Fibroblast of lung (primary cell): ENCODE measurements at regions not wholly inside any gene's neighbourhood (a gene's known extent, or its start where the extent isn't known, plus 50 kb on each side); places are given as distances from the start of the nearest gene placed in this dataset.

ENCODE experiments used
- DNase-seq, 2 donors: peaks; one replicate each; pipeline versions ENCODE4 v3.0.0 to v3.0.0-alpha.2; 2010; ENCODE audit warnings: low read depth in 2 of 2
- H2AFZ ChIP-seq: 2 replicates; pipeline ENCODE4 v1.5.1; 2012; ENCODE audit warnings: low read length, control low read depth, inconsistent platforms
- H3K27ac ChIP-seq: 2 replicates; pipeline ENCODE4 v1.5.1; 2011; ENCODE audit warnings: low read length, control low read depth; ENCODE audit not compliant: insufficient read depth
- H3K27me3 ChIP-seq: 2 replicates; pipeline ENCODE4 v1.5.1; 2011; ENCODE audit warnings: mild to moderate bottlenecking, low read length; ENCODE audit not compliant: control insufficient read depth, insufficient read depth
- H3K36me3 ChIP-seq: 2 replicates; pipeline ENCODE4 v1.5.1; 2011; ENCODE audit warnings: low read length; ENCODE audit not compliant: control insufficient read depth, insufficient read depth
- H3K4me1 ChIP-seq: 2 replicates; pipeline ENCODE4 v1.5.1; 2011; ENCODE audit warnings: low read length; ENCODE audit not compliant: control insufficient read depth, insufficient read depth; ENCODE audit errors: extremely low read depth
- H3K4me2 ChIP-seq: 2 replicates; pipeline ENCODE4 v1.5.1; 2011; ENCODE audit warnings: low read length, control low read depth; ENCODE audit not compliant: insufficient read depth; ENCODE audit errors: extremely low read depth
- H3K4me3 ChIP-seq, 4 experiments: fragments of 200-600 bp in 1 of 4; sonication (generic) in 1 of 4; replicated peaks in 1 of 4; 2 replicates each; pipeline ENCODE4 v1.5.1; 2011 to 2016; ENCODE audit warnings: low read length in 4 of 4, low read depth in 3 of 4, mild to moderate bottlenecking in 3 of 4, control low read depth in 2 of 4, inconsistent platforms in 1 of 4, mixed read lengths in 1 of 4; ENCODE audit not compliant: insufficient read depth in 1 of 4; ENCODE audit errors: control extremely low read depth in 1 of 4
- H3K79me2 ChIP-seq: 2 replicates; pipeline ENCODE4 v1.5.1; 2012; ENCODE audit warnings: mild to moderate bottlenecking, low read length, inconsistent platforms; ENCODE audit not compliant: control insufficient read depth, insufficient read depth
- H3K9ac ChIP-seq: 2 replicates; pipeline ENCODE4 v1.5.1; 2011; ENCODE audit warnings: mild to moderate bottlenecking, low read length, control low read depth; ENCODE audit not compliant: insufficient read depth
- H3K9me3 ChIP-seq: 2 replicates; pipeline ENCODE4 v1.5.1; 2012; ENCODE audit warnings: low read depth, low read length; ENCODE audit not compliant: control insufficient read depth, insufficient read depth
- H4K20me1 ChIP-seq: 2 replicates; pipeline ENCODE4 v1.5.1; 2011; ENCODE audit warnings: low read length; ENCODE audit not compliant: control insufficient read depth, insufficient read depth; ENCODE audit errors: extremely low read depth
- EZH2 ChIP-seq: IDR thresholded peaks from 2 replicates; pipeline ENCODE4 v1.5.1; 2012; ENCODE audit warnings: low read length, control low read depth, mild to moderate bottlenecking; ENCODE audit errors: missing control alignments
- TF ChIP-seq, protein P1 (sequence below), 2 donors: IDR thresholded peaks in 1 of 2; conservative IDR thresholded peaks in 1 of 2; 1 replicate in 1 of 2; 2 replicates in 1 of 2; pipeline ENCODE4 v1.5.1; 2011 to 2012; ENCODE audit warnings: low read length in 2 of 2, control low read depth in 1 of 2, inconsistent platforms in 1 of 2, low read depth in 1 of 2, mild to moderate bottlenecking in 1 of 2

GRCh38 chrX:81489987-81490386 is 288.1 kb downstream of the SH3BGRL start:
- Histone ChIP-seq H3K27me3 (no peaks in the 10 kb centered on the region), H3K79me2 (no peaks in the 10 kb centered on the region), H3K27ac (no peak overlapping the region), H3K4me2 (no peak overlapping the region), H3K4me3 (no peak overlapping the region), H3K36me3 (no peaks in the 10 kb centered on the region), H2AFZ (no peak overlapping the region), H3K9me3 (no peaks in the 10 kb centered on the region), H3K4me1 (no peaks in the 10 kb centered on the region), H4K20me1 (no peaks in the 10 kb centered on the region), H3K9ac (no peak overlapping the region)
- TF ChIP-seq EZH2, result no peak
- TF ChIP-seq, protein P1, sequence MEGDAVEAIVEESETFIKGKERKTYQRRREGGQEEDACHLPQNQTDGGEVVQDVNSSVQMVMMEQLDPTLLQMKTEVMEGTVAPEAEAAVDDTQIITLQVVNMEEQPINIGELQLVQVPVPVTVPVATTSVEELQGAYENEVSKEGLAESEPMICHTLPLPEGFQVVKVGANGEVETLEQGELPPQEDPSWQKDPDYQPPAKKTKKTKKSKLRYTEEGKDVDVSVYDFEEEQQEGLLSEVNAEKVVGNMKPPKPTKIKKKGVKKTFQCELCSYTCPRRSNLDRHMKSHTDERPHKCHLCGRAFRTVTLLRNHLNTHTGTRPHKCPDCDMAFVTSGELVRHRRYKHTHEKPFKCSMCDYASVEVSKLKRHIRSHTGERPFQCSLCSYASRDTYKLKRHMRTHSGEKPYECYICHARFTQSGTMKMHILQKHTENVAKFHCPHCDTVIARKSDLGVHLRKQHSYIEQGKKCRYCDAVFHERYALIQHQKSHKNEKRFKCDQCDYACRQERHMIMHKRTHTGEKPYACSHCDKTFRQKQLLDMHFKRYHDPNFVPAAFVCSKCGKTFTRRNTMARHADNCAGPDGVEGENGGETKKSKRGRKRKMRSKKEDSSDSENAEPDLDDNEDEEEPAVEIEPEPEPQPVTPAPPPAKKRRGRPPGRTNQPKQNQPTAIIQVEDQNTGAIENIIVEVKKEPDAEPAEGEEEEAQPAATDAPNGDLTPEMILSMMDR (conservative IDR thresholded peaks at IDR 0.05 in 1 of 2, IDR thresholded peaks at IDR 0.05 in 1 of 2; ENCODE audit: low read depth in 1 of 2, low read length in 2 of 2), result no peak
- peak in 1 of 2 donors; percentile 0 for DNase-seq

DNA sequence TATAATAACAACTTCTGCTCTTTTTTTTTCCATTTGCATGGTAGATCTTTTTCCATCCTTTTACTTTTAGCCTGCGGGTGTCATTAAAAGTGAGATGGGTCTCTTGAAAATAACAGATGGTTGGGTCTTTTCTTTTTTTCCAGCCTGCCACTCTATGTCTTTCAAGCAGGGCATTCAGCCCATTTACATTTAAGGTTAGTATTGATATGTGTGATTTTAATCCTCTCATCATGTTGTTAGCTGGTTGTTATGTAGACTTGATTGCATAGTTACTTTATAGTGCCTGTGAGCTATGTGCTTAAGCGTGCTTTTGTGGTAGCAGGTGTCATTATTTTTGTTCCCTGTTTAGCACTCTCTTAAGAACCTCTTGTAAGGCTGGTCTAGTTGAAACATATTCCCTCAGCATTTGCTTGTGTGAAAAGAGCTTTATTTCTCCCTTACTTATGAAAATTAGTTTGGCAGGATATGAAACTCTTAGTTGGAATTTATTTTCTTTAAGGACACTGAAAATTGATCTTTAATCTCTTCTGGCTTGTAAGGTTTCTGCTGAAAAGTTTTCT is 326.1 kb downstream of the SH3BGRL start:
- DNase-seq, result no peak
- no peaks in the 10 kb centered on the region for H3K79me2 ChIP-seq
- no peak overlapping the region for H3K9ac ChIP-seq
- no peaks in the 10 kb centered on the region for H4K20me1 ChIP-seq
- H3K9me3 ChIP-seq, result no peaks in the 10 kb centered on the region
- H3K36me3 ChIP-seq, result no peaks in the 10 kb centered on the region
- no peak overlapping the region for H3K4me3 ChIP-seq
- no peaks in the 10 kb centered on the region for H3K27me3 ChIP-seq
- H3K4me1 ChIP-seq, result no peaks in the 10 kb centered on the region
- no peak overlapping the region for H3K4me2 ChIP-seq
- no peak overlapping the region for H3K27ac ChIP-seq
- no peak overlapping the region for H2AFZ ChIP-seq
- TF ChIP-seq, protein P1 (conservative IDR thresholded peaks at IDR 0.05 in 1 of 2, IDR thresholded peaks at IDR 0.05 in 1 of 2; ENCODE audit: low read depth in 1 of 2, low read length in 2 of 2), result no peak
- TF ChIP-seq EZH2, result no peak

DNA sequence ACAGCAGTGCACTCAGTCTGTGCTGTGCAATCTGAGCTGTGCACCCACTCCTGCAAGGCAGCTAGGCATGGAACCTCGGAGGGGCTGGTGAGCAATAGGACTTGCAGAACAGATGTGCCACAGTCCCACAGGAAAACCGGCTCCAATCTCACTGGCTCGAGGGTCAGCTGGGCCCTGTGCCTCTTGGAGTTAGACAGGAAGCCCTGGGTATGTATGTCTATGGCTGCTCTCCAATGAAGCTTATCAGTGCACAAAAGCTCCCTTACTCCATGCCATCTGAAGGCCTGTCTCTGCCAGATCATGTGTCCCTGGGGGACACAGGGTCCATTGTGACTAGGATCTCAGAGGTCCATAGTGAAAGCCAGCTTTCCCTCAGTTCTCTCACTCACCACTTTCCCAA is 335.8 kb downstream of the SH3BGRL start:
- H3K36me3 ChIP-seq, result no peaks in the 10 kb centered on the region
- no peak overlapping the region for H3K27ac ChIP-seq

More for the DNA sequence above, 335.8 kb downstream of the SH3BGRL start:
- TF ChIP-seq, protein P1 (conservative IDR thresholded peaks at IDR 0.05 in 1 of 2, IDR thresholded peaks at IDR 0.05 in 1 of 2; ENCODE audit: low read depth in 1 of 2, low read length in 2 of 2), result no peak
- TF ChIP-seq EZH2, result no peak
- H3K4me1 ChIP-seq, result no peaks in the 10 kb centered on the region
- no peak overlapping the region for H3K9ac ChIP-seq
- H3K27me3 ChIP-seq, result no peaks in the 10 kb centered on the region
- H3K79me2 ChIP-seq, result no peaks in the 10 kb centered on the region
- DNase-seq, result no peak
- H4K20me1 ChIP-seq, result no peaks in the 10 kb centered on the region
- H3K4me2 ChIP-seq, result no peak overlapping the region
- no peaks in the 10 kb centered on the region for H3K9me3 ChIP-seq
- no peak overlapping the region for H2AFZ ChIP-seq
- H3K4me3 ChIP-seq, result no peak overlapping the region
